Activated naive CD4-positive, alpha-beta T cell treated with anti-CD3 and anti-CD28 coated beads, Interleukin-2, amount 50 U/mL, for 72 hours (primary cell): ENCODE measurements at regions not wholly inside any gene's neighbourhood (a gene's known extent, or its start where the extent isn't known, plus 50 kb on each side); places are given as distances from the start of the nearest gene placed in this dataset.

Experiments used
- ATAC-seq, 2 donors: fragments of 150-1000 bp; cut with Tn5 transposase; 2 replicates each; pipeline ENCODE4 v1.10.0; 2021; ENCODE audit warnings: mild to moderate bottlenecking in 2 of 2, moderate library complexity in 2 of 2
- DNase-seq, 2 donors: peaks; one replicate each; pipeline ENCODE4 v3.0.0; 2021 to 2022; ENCODE audit warnings: low spot score in 2 of 2
- H3K27ac Mint-ChIP-seq, 2 donors: one replicate each; pipeline ENCODE4 v1.8.0; 2022; ENCODE audit warnings: mild to moderate bottlenecking in 2 of 2, mixed read lengths in 2 of 2
- H3K36me3 Mint-ChIP-seq, 2 donors: one replicate each; pipeline ENCODE4 v1.8.0; 2022; ENCODE audit warnings: mixed read lengths in 2 of 2
- H3K9me3 Mint-ChIP-seq, 2 donors: one replicate each; pipeline ENCODE4 v1.8.0; 2022; ENCODE audit warnings: mixed read lengths in 2 of 2

DNA sequence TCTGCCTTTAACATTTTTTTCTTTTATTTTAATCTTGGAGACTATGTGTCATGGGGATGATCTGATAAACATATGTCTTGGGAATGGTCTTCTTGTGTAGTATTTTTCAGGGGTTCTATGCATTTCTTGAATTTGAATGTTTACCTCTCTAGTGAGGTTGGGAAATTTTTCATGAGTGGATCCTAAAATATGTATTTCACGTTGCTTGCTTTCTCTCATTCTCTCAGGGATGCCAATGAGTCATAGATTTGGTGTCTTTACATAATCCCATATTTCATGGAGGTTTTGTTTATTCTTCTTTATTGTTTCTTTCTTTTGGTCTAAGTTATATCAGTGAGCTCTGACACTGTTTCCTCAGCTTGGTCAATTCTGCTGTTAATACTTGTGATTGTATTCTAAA lies 1237.2 kb downstream of the PLA2G4A start:
- Mint-ChIP-seq H3K36me3 (peaks cover 0 to 22% of the 10 kb centered on the region in 2 donors), H3K9me3 (peaks cover 38 to 49% of the 10 kb centered on the region in 2 donors), H3K27ac (no peak overlapping the region)
- DNase-seq (no peak), ATAC-seq (no peak)

DNA sequence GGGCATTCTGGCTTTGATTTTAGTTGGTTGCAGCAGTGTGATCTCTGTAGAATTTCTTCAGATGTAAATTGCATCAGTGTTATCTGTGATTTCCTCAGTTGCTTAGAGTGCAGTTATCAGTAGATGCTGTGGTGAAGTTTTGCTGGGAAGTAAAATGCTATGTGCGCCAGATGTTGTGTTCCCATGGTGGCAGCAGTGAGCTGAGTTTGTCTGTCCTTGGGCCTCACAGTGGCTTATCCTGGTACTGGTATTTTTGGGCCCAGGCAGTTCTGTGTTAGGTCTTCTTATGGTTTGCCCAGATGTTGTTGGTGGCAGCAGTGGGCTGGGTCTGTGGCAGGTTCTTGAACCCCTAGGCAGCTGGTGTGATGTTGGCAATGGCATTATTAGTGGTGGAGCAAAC lies 1242.1 kb downstream of the PLA2G4A start:
- DNase-seq (no peak), ATAC-seq (no peak)
- Mint-ChIP-seq H3K27ac (no peak overlapping the region), H3K9me3 (peaks cover 36 to 40% of the 10 kb centered on the region in 2 donors), H3K36me3 (peaks cover 0 to 20% of the 10 kb centered on the region in 2 donors)

DNA sequence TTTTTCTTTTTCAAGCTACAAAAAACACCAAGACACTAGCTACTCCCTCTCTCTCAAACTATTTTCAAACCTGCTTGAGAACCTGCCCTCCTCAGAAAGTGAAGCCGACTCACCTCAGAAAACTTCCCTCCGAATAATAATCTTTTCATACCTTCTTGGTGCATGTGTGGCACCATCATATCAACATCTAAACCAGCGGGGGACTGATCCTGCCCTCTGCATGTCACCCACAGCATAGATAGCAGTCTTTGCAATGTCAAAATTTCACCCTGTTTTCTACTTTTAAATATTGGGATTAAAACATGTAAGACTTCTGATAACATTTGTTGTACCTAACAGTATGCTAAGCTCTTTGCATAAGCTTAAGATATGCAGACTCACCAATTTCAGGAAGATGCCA lies 1260.3 kb downstream of the PLA2G4A start:
- ATAC-seq (no peak), DNase-seq (no peak)
- Mint-ChIP-seq H3K36me3 (no peaks in the 10 kb centered on the region), H3K9me3 (peaks cover 5 to 8% of the 10 kb centered on the region in 2 donors), H3K27ac (no peak overlapping the region)

DNA sequence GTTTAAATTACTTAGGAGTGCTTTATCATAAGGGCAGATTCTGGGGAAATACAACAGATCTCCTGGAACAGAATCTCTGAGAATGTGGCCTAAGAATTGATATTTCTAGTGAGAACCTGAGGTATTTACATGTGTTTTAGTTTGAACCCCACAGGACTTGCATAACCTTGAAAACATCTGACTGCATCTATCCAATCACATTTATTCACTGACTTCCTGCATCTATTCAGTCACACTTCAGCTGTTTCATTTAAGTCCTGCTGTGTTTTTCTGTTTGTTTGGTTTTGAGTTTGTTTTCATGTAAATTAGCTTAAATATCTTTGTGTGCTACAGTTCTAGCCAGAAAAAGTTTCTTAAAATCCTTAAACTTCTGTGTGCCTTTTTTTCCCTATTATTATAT lies 1260.7 kb downstream of the PLA2G4A start:
- ATAC-seq (no peak), DNase-seq (no peak)
- H3K27ac Mint-ChIP-seq = no peak overlapping the region
- H3K9me3 Mint-ChIP-seq = peaks cover 5 to 8% of the 10 kb centered on the region in 2 donors
- no peaks in the 10 kb centered on the region for H3K36me3 Mint-ChIP-seq

- no peaks in the 10 kb centered on the region for H3K36me3 Mint-ChIP-seq
- H3K9me3 Mint-ChIP-seq = peaks cover 4 to 6% of the 10 kb centered on the region in 2 donors
- H3K27ac Mint-ChIP-seq = no peak overlapping the region
- no peak for ATAC-seq
- no peak for DNase-seq
Measured at GRCh38 chr1:188096521-188096920, 1267.8 kb downstream of the PLA2G4A start.

- no peaks in the 10 kb centered on the region for H3K36me3 Mint-ChIP-seq
- no peak overlapping the region for H3K27ac Mint-ChIP-seq
- H3K9me3 Mint-ChIP-seq = peaks cover 0 to 10% of the 10 kb centered on the region in 2 donors
- DNase-seq (no peak), ATAC-seq (no peak)
Measured at GRCh38 chr1:188117436-188117835, 1288.7 kb downstream of the PLA2G4A start.

DNA sequence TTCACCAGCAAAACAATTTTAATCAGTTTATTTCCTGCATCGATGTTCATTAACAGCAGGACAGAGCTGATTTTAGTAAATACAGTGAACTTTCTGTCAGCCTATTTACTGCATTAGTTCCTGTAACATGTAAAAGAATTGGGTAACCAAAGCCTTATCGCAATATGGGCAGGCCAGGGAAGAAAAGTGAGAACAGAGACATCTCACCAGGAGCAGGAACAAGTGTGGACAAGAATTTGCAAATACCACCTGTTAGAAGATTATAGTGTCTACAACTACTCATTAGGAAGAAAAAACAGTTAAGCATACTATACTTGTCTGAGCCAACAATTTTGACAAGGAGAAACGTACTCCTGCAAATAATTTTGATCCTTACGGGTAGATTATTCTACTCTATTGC lies 1293.9 kb downstream of the PLA2G4A start:
- peaks cover 0 to 5% of the 10 kb centered on the region in 2 donors for H3K9me3 Mint-ChIP-seq
- H3K27ac Mint-ChIP-seq = no peak overlapping the region
- no peak for ATAC-seq
- no peak for DNase-seq
- H3K36me3 Mint-ChIP-seq = no peaks in the 10 kb centered on the region

- ATAC-seq = no peak
- Mint-ChIP-seq H3K36me3 (peaks cover 0 to 4% of the 10 kb centered on the region in 2 donors), H3K9me3 (peaks cover 6% of the 10 kb centered on the region in 2 donors), H3K27ac (no peak overlapping the region)
- DNase-seq = no peak
Measured at GRCh38 chr1:188127507-188127906, 1298.8 kb downstream of the PLA2G4A start.

- Mint-ChIP-seq H3K27ac (no peak overlapping the region), H3K9me3 (peaks cover 6% of the 10 kb centered on the region in 2 donors), H3K36me3 (peaks cover 0 to 4% of the 10 kb centered on the region in 2 donors)
- DNase-seq = no peak
- ATAC-seq = no peak
Measured at GRCh38 chr1:188128761-188129160, 1300.0 kb downstream of the PLA2G4A start.

DNA sequence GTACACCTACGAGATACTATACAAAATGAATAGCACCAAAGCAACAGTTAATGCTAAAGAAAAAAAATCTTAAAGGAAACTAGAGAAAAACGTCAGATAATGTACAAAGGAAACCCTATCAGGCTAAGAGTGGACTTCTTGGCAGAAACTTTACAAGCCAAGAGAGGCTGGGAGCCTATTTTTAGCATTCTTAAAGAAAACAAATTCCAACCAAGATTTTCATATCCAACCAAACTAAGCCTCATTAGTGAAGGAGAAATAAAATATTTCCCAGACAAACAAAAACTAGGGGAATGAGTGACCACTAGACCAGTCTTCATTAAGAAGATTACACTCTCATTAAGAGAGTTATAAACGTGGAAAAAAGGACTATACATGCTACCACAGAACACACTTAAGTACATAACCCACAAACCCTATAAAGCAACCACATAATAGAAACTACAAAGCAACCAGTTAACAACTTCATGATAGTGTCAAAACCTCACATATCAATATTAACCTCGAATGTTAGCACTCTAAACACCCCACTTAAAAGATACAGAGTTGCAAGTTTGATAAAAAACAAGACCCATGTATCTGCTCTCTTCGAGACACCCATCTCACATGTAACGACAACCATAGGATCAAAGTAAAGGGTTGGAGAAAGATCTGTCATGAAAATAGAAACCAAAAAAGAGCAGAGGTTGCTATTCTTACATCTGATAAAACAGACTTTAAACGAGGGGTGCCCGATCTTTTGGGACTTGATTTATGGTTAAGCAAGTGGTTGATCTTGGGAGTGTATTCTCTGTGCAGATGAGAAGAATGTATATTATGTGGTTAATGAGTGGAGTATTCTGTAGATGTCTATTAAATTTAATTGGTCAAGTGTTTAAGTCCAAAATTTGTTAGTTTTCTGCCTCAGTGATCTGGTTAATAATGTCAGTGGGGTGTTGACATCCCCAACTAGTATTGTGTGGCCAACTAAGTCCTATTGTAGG lies 1301.4 kb downstream of the PLA2G4A start:
- Mint-ChIP-seq H3K9me3 (peaks cover 6 to 10% of the 10 kb centered on the region in 2 donors), H3K27ac (no peak overlapping the region), H3K36me3 (peaks cover 0 to 4% of the 10 kb centered on the region in 2 donors)
- ATAC-seq (no peak), DNase-seq (no peak)

GRCh38 chr1:188137221-188137620 lies 1308.5 kb downstream of the PLA2G4A start:
- ATAC-seq (no peak), DNase-seq (no peak)
- Mint-ChIP-seq H3K9me3 (peaks cover 0 to 9% of the 10 kb centered on the region in 2 donors), H3K36me3 (no peaks in the 10 kb centered on the region), H3K27ac (no peak overlapping the region)

- ATAC-seq (no peak), DNase-seq (no peak)
- H3K27ac Mint-ChIP-seq = no peak overlapping the region
- H3K36me3 Mint-ChIP-seq = peaks cover 0 to 4% of the 10 kb centered on the region in 2 donors
- H3K9me3 Mint-ChIP-seq = peaks cover 6 to 11% of the 10 kb centered on the region in 2 donors
Measured at GRCh38 chr1:188140958-188141357, 1312.2 kb downstream of the PLA2G4A start.

GRCh38 chr1:188154196-188154595 lies 1325.4 kb downstream of the PLA2G4A start:
- Mint-ChIP-seq H3K27ac (no peak overlapping the region), H3K9me3 (peaks cover 4 to 5% of the 10 kb centered on the region in 2 donors), H3K36me3 (no peaks in the 10 kb centered on the region)
- DNase-seq (no peak), ATAC-seq (no peak)

DNA sequence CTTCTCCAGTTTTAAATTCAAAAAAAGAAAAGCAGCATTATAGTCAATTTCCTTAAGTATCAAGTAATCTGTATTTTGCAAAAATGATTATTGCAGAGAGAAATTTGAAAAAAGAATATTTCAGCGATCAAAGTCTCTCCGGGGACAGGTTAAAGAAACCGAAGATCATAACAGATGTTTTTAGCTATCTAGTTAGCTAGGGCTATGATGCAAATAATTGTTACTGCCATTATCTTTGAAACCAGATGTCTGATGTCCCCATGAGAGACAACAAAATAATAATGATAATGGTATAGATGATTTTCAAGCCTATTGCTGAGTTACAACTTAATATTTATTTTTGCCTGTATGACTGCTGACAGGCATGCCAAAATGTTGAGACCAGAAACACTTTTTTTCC lies 1326.0 kb downstream of the PLA2G4A start:
- ATAC-seq (no peak), DNase-seq (no peak)
- Mint-ChIP-seq H3K27ac (no peak overlapping the region), H3K9me3 (peaks cover 4 to 5% of the 10 kb centered on the region in 2 donors), H3K36me3 (no peaks in the 10 kb centered on the region)

GRCh38 chr1:188155261-188155660 lies 1326.5 kb downstream of the PLA2G4A start:
- DNase-seq (no peak), ATAC-seq (no peak)
- Mint-ChIP-seq H3K9me3 (peaks cover 4 to 5% of the 10 kb centered on the region in 2 donors), H3K27ac (no peak overlapping the region), H3K36me3 (no peaks in the 10 kb centered on the region)

DNA sequence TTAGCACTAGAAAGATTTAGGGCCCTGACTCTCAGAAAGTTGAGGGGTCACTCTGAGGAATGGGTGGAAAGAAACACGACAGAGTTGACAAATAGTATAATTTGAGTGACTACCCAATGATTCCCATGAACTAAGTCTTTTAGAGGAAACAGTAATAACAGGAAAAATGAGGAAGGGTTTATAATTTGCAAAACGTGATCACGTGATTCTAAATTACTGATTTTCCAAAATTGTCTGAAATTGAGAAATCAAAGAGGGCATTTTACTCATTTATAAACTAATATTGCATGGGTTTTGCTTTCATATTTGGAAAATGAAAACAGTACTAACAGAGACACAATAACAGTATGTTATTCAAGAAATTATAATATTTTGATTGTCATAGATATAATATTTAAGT lies 1335.7 kb downstream of the PLA2G4A start:
- H3K36me3 Mint-ChIP-seq = no peaks in the 10 kb centered on the region
- no peak for ATAC-seq
- peaks cover 4 to 6% of the 10 kb centered on the region in 2 donors for H3K9me3 Mint-ChIP-seq
- no peak overlapping the region for H3K27ac Mint-ChIP-seq
- no peak for DNase-seq

GRCh38 chr1:188166654-188167053 lies 1337.9 kb downstream of the PLA2G4A start:
- DNase-seq (no peak), ATAC-seq (no peak)
- H3K27ac Mint-ChIP-seq = no peak overlapping the region
- peaks cover 4 to 6% of the 10 kb centered on the region in 2 donors for H3K9me3 Mint-ChIP-seq
- H3K36me3 Mint-ChIP-seq = no peaks in the 10 kb centered on the region

DNA sequence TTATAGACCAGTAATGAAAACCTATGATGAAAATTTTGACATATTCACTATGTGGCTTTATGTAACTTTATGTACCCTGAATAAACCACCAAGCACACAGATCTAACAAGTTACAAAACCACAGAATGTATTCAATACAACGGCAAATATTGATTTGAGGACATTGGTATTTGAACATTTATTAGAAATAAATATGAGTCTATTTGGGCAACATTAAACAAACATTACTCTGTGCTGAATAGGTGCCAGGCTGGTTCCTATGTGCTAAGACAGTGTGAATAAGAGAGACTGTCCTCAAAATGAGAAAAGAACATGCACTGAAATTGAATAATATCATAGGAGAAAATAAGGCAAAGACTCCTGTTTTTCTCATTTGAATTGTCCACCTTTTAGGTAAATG lies 1341.2 kb downstream of the PLA2G4A start:
- Mint-ChIP-seq H3K9me3 (peaks cover 4 to 6% of the 10 kb centered on the region in 2 donors), H3K27ac (no peak overlapping the region), H3K36me3 (no peaks in the 10 kb centered on the region)
- DNase-seq (no peak), ATAC-seq (no peak)
